ENCODE measurements at regions not wholly inside any gene's neighbourhood (a gene's known extent, or its start where the extent isn't known, plus 50 kb on each side); places are given as distances from the start of the nearest gene placed in this dataset.

DNA sequence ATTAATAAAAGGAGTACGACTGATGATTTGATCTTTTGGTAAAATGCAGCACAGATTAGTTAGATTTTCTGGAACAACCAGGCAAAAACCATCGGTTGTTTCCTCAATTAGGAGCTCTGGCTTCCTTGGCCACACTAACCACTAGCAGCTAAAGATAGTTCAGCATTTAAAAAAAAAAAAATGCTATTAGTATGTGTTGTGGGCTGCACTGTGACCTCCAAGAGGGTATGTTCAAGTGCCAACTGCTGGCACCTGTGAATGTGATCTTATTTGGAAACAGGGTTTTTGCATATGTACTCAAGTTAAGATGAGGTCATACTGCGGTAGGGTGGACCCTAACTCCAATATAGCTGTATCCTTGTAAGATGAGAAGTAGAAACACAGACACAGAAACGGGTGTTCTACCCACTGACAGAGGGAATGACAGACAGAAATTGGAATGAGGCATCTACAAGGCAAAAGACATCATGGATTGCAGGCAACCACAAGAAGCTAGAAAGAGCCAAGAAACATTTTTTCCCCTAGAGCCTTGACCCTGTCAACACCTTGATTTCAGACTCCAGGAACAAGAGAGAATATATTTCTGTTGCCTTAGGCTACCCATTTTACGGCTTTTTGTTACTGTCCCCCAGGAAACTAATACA is 534.6 kb upstream of the ROBO2 start (continued):
- TF ChIP-seq, protein P1, sequence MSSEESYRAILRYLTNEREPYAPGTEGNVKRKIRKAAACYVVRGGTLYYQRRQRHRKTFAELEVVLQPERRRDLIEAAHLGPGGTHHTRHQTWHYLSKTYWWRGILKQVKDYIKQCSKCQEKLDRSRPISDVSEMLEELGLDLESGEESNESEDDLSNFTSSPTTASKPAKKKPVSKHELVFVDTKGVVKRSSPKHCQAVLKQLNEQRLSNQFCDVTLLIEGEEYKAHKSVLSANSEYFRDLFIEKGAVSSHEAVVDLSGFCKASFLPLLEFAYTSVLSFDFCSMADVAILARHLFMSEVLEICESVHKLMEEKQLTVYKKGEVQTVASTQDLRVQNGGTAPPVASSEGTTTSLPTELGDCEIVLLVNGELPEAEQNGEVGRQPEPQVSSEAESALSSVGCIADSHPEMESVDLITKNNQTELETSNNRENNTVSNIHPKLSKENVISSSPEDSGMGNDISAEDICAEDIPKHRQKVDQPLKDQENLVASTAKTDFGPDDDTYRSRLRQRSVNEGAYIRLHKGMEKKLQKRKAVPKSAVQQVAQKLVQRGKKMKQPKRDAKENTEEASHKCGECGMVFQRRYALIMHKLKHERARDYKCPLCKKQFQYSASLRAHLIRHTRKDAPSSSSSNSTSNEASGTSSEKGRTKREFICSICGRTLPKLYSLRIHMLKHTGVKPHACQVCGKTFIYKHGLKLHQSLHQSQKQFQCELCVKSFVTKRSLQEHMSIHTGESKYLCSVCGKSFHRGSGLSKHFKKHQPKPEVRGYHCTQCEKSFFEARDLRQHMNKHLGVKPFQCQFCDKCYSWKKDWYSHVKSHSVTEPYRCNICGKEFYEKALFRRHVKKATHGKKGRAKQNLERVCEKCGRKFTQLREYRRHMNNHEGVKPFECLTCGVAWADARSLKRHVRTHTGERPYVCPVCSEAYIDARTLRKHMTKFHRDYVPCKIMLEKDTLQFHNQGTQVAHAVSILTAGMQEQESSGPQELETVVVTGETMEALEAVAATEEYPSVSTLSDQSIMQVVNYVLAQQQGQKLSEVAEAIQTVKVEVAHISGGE (CRISPR knock-in tag; IDR thresholded peaks at IDR 0.05) = no peak
- TF ChIP-seq, protein P2, sequence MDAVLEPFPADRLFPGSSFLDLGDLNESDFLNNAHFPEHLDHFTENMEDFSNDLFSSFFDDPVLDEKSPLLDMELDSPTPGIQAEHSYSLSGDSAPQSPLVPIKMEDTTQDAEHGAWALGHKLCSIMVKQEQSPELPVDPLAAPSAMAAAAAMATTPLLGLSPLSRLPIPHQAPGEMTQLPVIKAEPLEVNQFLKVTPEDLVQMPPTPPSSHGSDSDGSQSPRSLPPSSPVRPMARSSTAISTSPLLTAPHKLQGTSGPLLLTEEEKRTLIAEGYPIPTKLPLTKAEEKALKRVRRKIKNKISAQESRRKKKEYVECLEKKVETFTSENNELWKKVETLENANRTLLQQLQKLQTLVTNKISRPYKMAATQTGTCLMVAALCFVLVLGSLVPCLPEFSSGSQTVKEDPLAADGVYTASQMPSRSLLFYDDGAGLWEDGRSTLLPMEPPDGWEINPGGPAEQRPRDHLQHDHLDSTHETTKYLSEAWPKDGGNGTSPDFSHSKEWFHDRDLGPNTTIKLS (IDR thresholded peaks at IDR 0.05; ENCODE audit: borderline replicate concordance, low read depth) = no peak

DNA sequence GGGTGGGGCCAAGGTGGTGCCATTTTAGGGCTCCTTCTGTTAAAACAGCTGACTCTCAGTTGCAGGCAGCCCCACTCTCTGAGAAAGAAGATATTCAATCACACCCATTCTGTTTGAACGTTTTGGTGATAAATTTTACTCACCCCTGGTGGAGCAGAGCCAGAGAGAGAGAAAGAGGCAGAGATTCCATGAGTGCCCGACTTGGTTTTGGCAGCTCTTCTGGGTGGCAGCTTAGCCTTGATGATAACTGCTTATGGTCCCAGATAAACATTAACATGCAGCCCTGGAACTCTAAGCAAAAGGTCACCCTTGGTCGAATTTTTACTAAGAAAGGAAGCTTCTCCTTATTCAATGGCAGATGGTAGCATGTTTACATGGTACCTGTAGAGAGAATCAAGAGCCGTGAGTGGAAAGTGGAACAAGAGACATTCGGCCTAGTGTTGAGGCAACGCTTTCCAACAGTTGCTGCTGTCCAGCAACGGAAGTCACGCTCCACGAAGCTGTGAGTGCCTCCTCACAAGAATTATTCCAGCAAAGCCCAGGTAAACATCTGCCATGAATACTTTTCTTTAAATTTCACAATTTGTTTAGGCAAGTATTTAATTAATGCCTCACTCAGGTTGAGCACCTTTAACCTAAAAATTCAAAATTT is 530.6 kb upstream of the ROBO2 start:
- TF ChIP-seq ELF2 (CRISPR knock-in tag; IDR thresholded peaks at IDR 0.05) (no peak), ZNF586 (CRISPR knock-in tag; conservative IDR thresholded peaks at IDR 0.05) (no peak), GATAD2B (IDR thresholded peaks at IDR 0.05; ENCODE audit: borderline replicate concordance) (no peak)
- TF ChIP-seq, protein P3, sequence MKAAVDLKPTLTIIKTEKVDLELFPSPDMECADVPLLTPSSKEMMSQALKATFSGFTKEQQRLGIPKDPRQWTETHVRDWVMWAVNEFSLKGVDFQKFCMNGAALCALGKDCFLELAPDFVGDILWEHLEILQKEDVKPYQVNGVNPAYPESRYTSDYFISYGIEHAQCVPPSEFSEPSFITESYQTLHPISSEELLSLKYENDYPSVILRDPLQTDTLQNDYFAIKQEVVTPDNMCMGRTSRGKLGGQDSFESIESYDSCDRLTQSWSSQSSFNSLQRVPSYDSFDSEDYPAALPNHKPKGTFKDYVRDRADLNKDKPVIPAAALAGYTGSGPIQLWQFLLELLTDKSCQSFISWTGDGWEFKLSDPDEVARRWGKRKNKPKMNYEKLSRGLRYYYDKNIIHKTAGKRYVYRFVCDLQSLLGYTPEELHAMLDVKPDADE (conservative IDR thresholded peaks at IDR 0.05; ENCODE audit: control insufficient read depth, low read depth, low read length) = no peak
- Histone ChIP-seq H3K4me1 (replicated peaks in 1 of 2; ENCODE audit: control insufficient read depth in 2 of 2, insufficient read depth in 2 of 2, low read length in 2 of 2) (no peaks in the 10 kb centered on the region), H3K4me2 (ENCODE audit: insufficient read depth, low read length) (no peak overlapping the region), H3K4me3 (no peak overlapping the region), H3K9ac (ENCODE audit: insufficient read depth in 1 of 2, low read depth in 2 of 2, low read length in 2 of 2) (no peak overlapping the region), H3K27ac (ENCODE audit: extremely low read depth, low read depth, low read length) (no peak overlapping the region), H3K9me3 (replicated peaks; ENCODE audit: control insufficient read depth, insufficient read depth, low read depth, low read length) (no peaks in the 10 kb centered on the region), H2AFZ (ENCODE audit: low read depth, low read length) (no peak overlapping the region), H3K27me3 (ENCODE audit: control insufficient read depth in 2 of 2, insufficient read depth in 2 of 2, low read length in 2 of 2) (no peaks in the 10 kb centered on the region), H4K20me1 (replicated peaks; ENCODE audit: control insufficient read depth, insufficient read depth, low read length) (no peaks in the 10 kb centered on the region), H3K9me1 (ENCODE audit: control insufficient read depth, insufficient read depth, low read length) (no peaks in the 10 kb centered on the region), H3K36me3 (ENCODE audit: control insufficient read depth, insufficient read depth, low read length) (no peaks in the 10 kb centered on the region), H3K79me2 (ENCODE audit: control insufficient read depth, insufficient read depth, low read length) (no peaks in the 10 kb centered on the region)
- intact Hi-C loops (cut with micrococcal nuclease) (no loop called here), in situ Hi-C loops (cut with MboI) (no loop called here)
- BruUV-seq (replicated peaks) = no TSS peak
- no peak for ATAC-seq
- ChIA-PET CTCF (ENCODE audit: low intra/inter-chr PET ratio) (no interaction called here), POLR2A (no interaction called here)
- FAIRE-seq = no peak
- DNase-seq (ENCODE audit: extremely low read depth in 1 of 4, low spot score in 3 of 4) = no peak
- 0% methylated on average over 7 of the region's 9 CpGs for WGBS (ENCODE audit: insufficient coverage, low coverage, missing lambda C conversion rate)

All from K562 (cell line).